SK-N-SH (cell line): ENCODE measurements at regions not wholly inside any gene's neighbourhood (a gene's known extent, or its start where the extent isn't known, plus 50 kb on each side); places are given as distances from the start of the nearest gene placed in this dataset.

Experiments
- CTCF ChIA-PET: fragments of 300-600, 350-600 bp; formaldehyde crosslinking; extraction: SDS; loops from one replicate; lab custom pipeline; 2021; lab: Yijun Ruan, JAX
- POLR2A ChIA-PET: fragments of 350-600 bp; sonication (Branson Sonifier 250); formaldehyde crosslinking; extraction: SDS; loops from one replicate; lab custom pipeline; 2020; ENCODE audit warnings: antibody characterized with exemption, inconsistent platforms; lab: Yijun Ruan, JAX
- DNase-seq: peaks from one replicate; pipeline ENCODE4 v3.0.0; 2012
- H2AFZ ChIP-seq: fragments of 200-600 bp; sonication (generic); 2 replicates; pipeline ENCODE4 v1.8.1; 2016; ENCODE audit warnings: antibody characterized with exemption, mild to moderate bottlenecking, low read depth
- H3F3A ChIP-seq: fragments of 200-600 bp; sonication (generic); replicated peaks from 2 replicates; pipeline ENCODE3; 2016; ENCODE audit warnings: antibody characterized with exemption, mild to moderate bottlenecking; ENCODE audit not compliant: insufficient read depth
- H3K27ac ChIP-seq, 2 experiments: fragments of 200-500 bp in 1 of 2; fragments of 200-600 bp in 1 of 2; sonication (Bioruptor generic) in 1 of 2; sonication (generic), shearing (Covaris generic) in 1 of 2; 2 replicates each; pipeline versions ENCODE4 v1.5.1 to v1.6.1; 2014 to 2016; ENCODE audit warnings: low read depth in 2 of 2, inconsistent platforms in 1 of 2, low read length in 1 of 2, mild to moderate bottlenecking in 1 of 2, mixed read lengths in 1 of 2
- H3K27me3 ChIP-seq: fragments of 200-600 bp; sonication (generic), shearing (Covaris generic); 2 replicates; pipeline ENCODE4 v1.6.1; 2016; ENCODE audit warnings: mixed run types; ENCODE audit not compliant: insufficient read depth
- H3K36me3 ChIP-seq, 2 experiments: fragments of 200-500 bp in 1 of 2; fragments of 200-600 bp in 1 of 2; sonication (Bioruptor generic) in 1 of 2; sonication (generic) in 1 of 2; replicated peaks in 1 of 2; 2 replicates each; pipeline versions ENCODE3 to v1.5.1; 2014 to 2016; ENCODE audit warnings: low read length in 1 of 2, mild to moderate bottlenecking in 1 of 2; ENCODE audit not compliant: insufficient read depth in 2 of 2, control insufficient read depth in 1 of 2
- H3K4me1 ChIP-seq, 2 experiments: fragments of 200-500 bp in 1 of 2; fragments of 200-600 bp in 1 of 2; sonication (Bioruptor generic) in 1 of 2; sonication (generic), shearing (Covaris generic) in 1 of 2; 2 replicates each; pipeline versions ENCODE4 v1.5.1 to v1.6.1; 2014 to 2016; ENCODE audit warnings: low read depth in 1 of 2, low read length in 1 of 2, mixed run types in 1 of 2; ENCODE audit not compliant: insufficient read depth in 2 of 2, control insufficient read depth in 1 of 2
- H3K4me2 ChIP-seq: fragments of 200-600 bp; sonication (generic), shearing (Covaris generic); 2 replicates; pipeline ENCODE4 v1.6.1; 2017; ENCODE audit warnings: mixed run types
- H3K4me3 ChIP-seq, 2 experiments: fragments of 200-500 bp in 1 of 2; fragments of 200-600 bp in 1 of 2; sonication (Bioruptor generic) in 1 of 2; sonication (generic), shearing (Covaris generic) in 1 of 2; 2 replicates each; pipeline versions ENCODE4 v1.5.1 to v1.8.1; 2014 to 2016; ENCODE audit warnings: low read depth in 2 of 2, inconsistent platforms in 1 of 2, low read length in 1 of 2, mild to moderate bottlenecking in 1 of 2, mixed read lengths in 1 of 2, moderate library complexity in 1 of 2
- H3K79me2 ChIP-seq: fragments of 200-600 bp; sonication (generic); 2 replicates; pipeline ENCODE4 v1.8.1; 2017; ENCODE audit warnings: mild to moderate bottlenecking; ENCODE audit not compliant: insufficient read depth
- H3K9ac ChIP-seq: fragments of 200-600 bp; sonication (generic); 2 replicates; pipeline ENCODE4 v1.6.1; 2017; ENCODE audit warnings: mixed run types
- H3K9me2 ChIP-seq: fragments of 200-600 bp; sonication (generic); 2 replicates; pipeline ENCODE4 v1.6.1; 2017; ENCODE audit warnings: mixed run types
- H3K9me3 ChIP-seq: fragments of 200-600 bp; sonication (generic); 2 replicates; pipeline ENCODE4 v1.6.1; 2017; ENCODE audit warnings: mixed run types, mild to moderate bottlenecking, moderate library complexity
- H4K20me1 ChIP-seq: fragments of 200-600 bp; sonication (generic); 2 replicates; pipeline ENCODE4 v1.6.1; 2017; ENCODE audit warnings: mild to moderate bottlenecking, mixed run types; ENCODE audit not compliant: insufficient read depth
- CHD2 ChIP-seq: fragments of 150-350 bp; IDR thresholded peaks from 2 replicates; pipeline ENCODE4 v1.6.1; 2018; ENCODE audit warnings: low read length; ENCODE audit not compliant: partially characterized antibody
- ELF1 ChIP-seq: IDR thresholded peaks from 2 replicates; pipeline ENCODE4 v1.4.0; 2012
- EP300 ChIP-seq, 2 experiments: IDR thresholded peaks; 2 replicates each; pipeline versions ENCODE4 v1.4.0 to v1.6.1; 2012; ENCODE audit warnings: borderline replicate concordance in 1 of 2, low read depth in 1 of 2, low read length in 1 of 2
- EZH2phosphoT487 ChIP-seq: fragments of 200-600 bp; sonication (generic); IDR thresholded peaks from 2 replicates; pipeline ENCODE4 v1.6.1; 2017; ENCODE audit warnings: low read depth, mixed run types, mild to moderate bottlenecking, antibody characterized with exemption, moderate library complexity, borderline replicate concordance
- FOXM1 ChIP-seq: IDR thresholded peaks from 2 replicates; pipeline ENCODE4 v1.4.0; 2012; ENCODE audit warnings: low read depth, mild to moderate bottlenecking
- GATA2 ChIP-seq: sonication (generic); formaldehyde crosslinking; IDR thresholded peaks from 2 replicates; pipeline ENCODE4 v1.5.0; 2020; ENCODE audit warnings: mild to moderate bottlenecking, missing genetic modification reagents
- IRF3 ChIP-seq: fragments of 150-350 bp; IDR thresholded peaks from 2 replicates; pipeline ENCODE4 v1.6.1; 2016; ENCODE audit warnings: mild to moderate bottlenecking, low read depth, low read length
- JUND ChIP-seq: IDR thresholded peaks from 2 replicates; pipeline ENCODE4 v1.4.0; 2012
- MEF2A ChIP-seq: IDR thresholded peaks from 2 replicates; pipeline ENCODE4 v1.4.0; 2012; ENCODE audit warnings: low read depth, borderline replicate concordance
- MXI1 ChIP-seq: IDR thresholded peaks from 2 replicates; pipeline ENCODE4 v1.6.1; 2012; ENCODE audit warnings: mild to moderate bottlenecking, low read depth, low read length, improper control_type of control experiment
- NFIC ChIP-seq: IDR thresholded peaks from 2 replicates; pipeline ENCODE4 v1.4.0; 2012; ENCODE audit warnings: borderline replicate concordance
- NRF1 ChIP-seq: IDR thresholded peaks from 2 replicates; pipeline ENCODE4 v1.6.1; 2012; ENCODE audit warnings: low read depth, mild to moderate bottlenecking, low read length
- POLR2AphosphoS5 ChIP-seq: IDR thresholded peaks from 2 replicates; pipeline ENCODE4 v1.6.1; 2012; ENCODE audit warnings: low read depth, low read length
- RCOR1 ChIP-seq: fragments of 150-350 bp; IDR thresholded peaks from 2 replicates; pipeline ENCODE4 v1.6.1; 2017; ENCODE audit warnings: antibody characterized with exemption, low read length
- RFX5 ChIP-seq: IDR thresholded peaks from 2 replicates; pipeline ENCODE4 v1.6.1; 2012; ENCODE audit warnings: mild to moderate bottlenecking, improper control_type of control experiment, low read length
- RXRA ChIP-seq: IDR thresholded peaks from 2 replicates; pipeline ENCODE4 v1.4.0; 2012; ENCODE audit warnings: low read depth, mild to moderate bottlenecking, borderline replicate concordance
- SIN3A ChIP-seq: IDR thresholded peaks from 2 replicates; pipeline ENCODE4 v1.6.1; 2012; ENCODE audit warnings: low read depth, mild to moderate bottlenecking, low read length, moderate library complexity, borderline replicate concordance
- TAF1 ChIP-seq: IDR thresholded peaks from 2 replicates; pipeline ENCODE4 v1.6.1; 2012; ENCODE audit warnings: low read depth, mild to moderate bottlenecking, low read length, moderate library complexity, borderline replicate concordance
- TCF12 ChIP-seq: IDR thresholded peaks from 2 replicates; pipeline ENCODE4 v1.4.0; 2012
- TEAD4 ChIP-seq: IDR thresholded peaks from 2 replicates; pipeline ENCODE4 v1.4.0; 2012; ENCODE audit warnings: mild to moderate bottlenecking, borderline replicate concordance; ENCODE audit not compliant: insufficient read depth
- USF1 ChIP-seq: IDR thresholded peaks from 2 replicates; pipeline ENCODE4 v1.4.0; 2012; ENCODE audit warnings: low read depth, borderline replicate concordance
- YY1 ChIP-seq: IDR thresholded peaks from 2 replicates; pipeline ENCODE4 v1.4.0; 2012; ENCODE audit warnings: low read depth, mild to moderate bottlenecking
- WGBS: methylation state at CpG from one replicate; pipeline ENCODE4 v1.1.6; 2017; ENCODE audit warnings: low lambda C conversion rate; 5-methylcytosine and 5-hydroxymethylcytosine counted together

GRCh38 chr14:34246206-34246605 is 215.8 kb downstream of the SPTSSA start:
- DNase-seq, result no peak
- H3K79me2 ChIP-seq, result no peaks in the 10 kb centered on the region
- H3K27me3 ChIP-seq, result no peaks in the 10 kb centered on the region; the same call in 1 of the 2 replicates
- ChIA-PET POLR2A (no interaction called here), CTCF (interaction anchor here (1.0 kb wide), 1 partner anchor 9 kb away, joined by 3 read pairs; no protein-coding TSS in a partner anchor)
- no peak overlapping the region for H2AFZ ChIP-seq
- no peak for TF ChIP-seq YY1
- TF ChIP-seq ELF1, result no peak
- TF ChIP-seq GATA2 (CRISPR knock-in tag), result no peak
- no peak for TF ChIP-seq EP300 (IDR thresholded peaks at IDR 0.05; ENCODE audit: borderline replicate concordance in 1 of 2, low read depth in 1 of 2, low read length in 1 of 2)
- no peak for TF ChIP-seq POLR2AphosphoS5
- TF ChIP-seq NRF1, result no peak
- TF ChIP-seq RCOR1, result no peak
- TF ChIP-seq CHD2, result no peak
- TF ChIP-seq JUND, result no peak
- no peak for TF ChIP-seq RXRA
- TF ChIP-seq USF1, result no peak
- TF ChIP-seq EZH2phosphoT487, result no peak
- TF ChIP-seq TCF12, result no peak
- TF ChIP-seq SIN3A, result no peak
- TF ChIP-seq NFIC, result no peak
- no peak for TF ChIP-seq TAF1
- no peaks in the 10 kb centered on the region for H4K20me1 ChIP-seq
- WGBS, result 38% methylated on average over 4 of the region's 4 CpGs
- no peaks in the 10 kb centered on the region for H3K36me3 ChIP-seq
- no peaks in the 10 kb centered on the region for H3F3A ChIP-seq
- H3K4me3 ChIP-seq, result no peak overlapping the region
- no peak overlapping the region for H3K4me2 ChIP-seq
- H3K9me3 ChIP-seq, result no peaks in the 10 kb centered on the region
- H3K27ac ChIP-seq, result no peak overlapping the region
- H3K4me1 ChIP-seq, result peaks cover 0 to 5% of the 10 kb centered on the region in 2 experiments; a peak in 1 of 4 replicates
- H3K9ac ChIP-seq, result no peak overlapping the region
- H3K9me2 ChIP-seq, result no peaks in the 10 kb centered on the region

- Histone ChIP-seq H3K9me3 (no peaks in the 10 kb centered on the region), H3K4me2 (no peak overlapping the region), H2AFZ (no peak overlapping the region)
- CTCF ChIA-PET, result no interaction called here
- TF ChIP-seq MXI1 (no peak), RFX5 (no peak), RXRA (no peak), SIN3A (no peak), IRF3 (no peak), TCF12 (no peak), FOXM1 (no peak), TEAD4 (no peak), USF1 (no peak), CHD2 (no peak), POLR2AphosphoS5 (no peak), MEF2A (no peak)
- TF ChIP-seq, all 33 proteins: peak for 0
- H3K4me1 ChIP-seq, result no peaks in the 10 kb centered on the region
- H3K9me2 ChIP-seq, result no peaks in the 10 kb centered on the region
- no peak overlapping the region for H3K4me3 ChIP-seq
- POLR2A ChIA-PET, result no interaction called here
- no peak overlapping the region for H3K9ac ChIP-seq
- H3F3A ChIP-seq, result no peaks in the 10 kb centered on the region
- H4K20me1 ChIP-seq, result no peaks in the 10 kb centered on the region
- no peaks in the 10 kb centered on the region; the same call in 1 of the 2 replicates for H3K27me3 ChIP-seq
- WGBS, result 3% methylated on average over 2 of the region's 2 CpGs
- H3K79me2 ChIP-seq, result no peaks in the 10 kb centered on the region
- no peaks in the 10 kb centered on the region for H3K36me3 ChIP-seq
- DNase-seq, result no peak
- no peak overlapping the region for H3K27ac ChIP-seq
Observed at GRCh38 chr14:34243401-34243800, 218.6 kb downstream of the SPTSSA start.
